CD4-positive, alpha-beta T cell treated with Interferon alpha-2 for 1 hour (primary cell): ENCODE measurements at regions not wholly inside any gene's neighbourhood (a gene's known extent, or its start where the extent isn't known, plus 50 kb on each side); places are given as distances from the start of the nearest gene placed in this dataset.
"Not testable (repeated sequence)": the region's sequence is repeated elsewhere in the genome, so short reads cannot be mapped to it uniquely, and the experiment has no call there.

Experiments used
- DNase-seq, 2 donors: peaks; one replicate each; pipeline ENCODE4 v3.0.0-alpha.2; 2020 to 2022

- DNase-seq: no peak
These were observed 84.6 kb upstream of the SPTLC3 start for GRCh38 chr20:12924126-12924525.

- DNase-seq: peak; percentile 15 to 29
These were observed 83.5 kb upstream of the SPTLC3 start for GRCh38 chr20:12925210-12925755.

DNA sequence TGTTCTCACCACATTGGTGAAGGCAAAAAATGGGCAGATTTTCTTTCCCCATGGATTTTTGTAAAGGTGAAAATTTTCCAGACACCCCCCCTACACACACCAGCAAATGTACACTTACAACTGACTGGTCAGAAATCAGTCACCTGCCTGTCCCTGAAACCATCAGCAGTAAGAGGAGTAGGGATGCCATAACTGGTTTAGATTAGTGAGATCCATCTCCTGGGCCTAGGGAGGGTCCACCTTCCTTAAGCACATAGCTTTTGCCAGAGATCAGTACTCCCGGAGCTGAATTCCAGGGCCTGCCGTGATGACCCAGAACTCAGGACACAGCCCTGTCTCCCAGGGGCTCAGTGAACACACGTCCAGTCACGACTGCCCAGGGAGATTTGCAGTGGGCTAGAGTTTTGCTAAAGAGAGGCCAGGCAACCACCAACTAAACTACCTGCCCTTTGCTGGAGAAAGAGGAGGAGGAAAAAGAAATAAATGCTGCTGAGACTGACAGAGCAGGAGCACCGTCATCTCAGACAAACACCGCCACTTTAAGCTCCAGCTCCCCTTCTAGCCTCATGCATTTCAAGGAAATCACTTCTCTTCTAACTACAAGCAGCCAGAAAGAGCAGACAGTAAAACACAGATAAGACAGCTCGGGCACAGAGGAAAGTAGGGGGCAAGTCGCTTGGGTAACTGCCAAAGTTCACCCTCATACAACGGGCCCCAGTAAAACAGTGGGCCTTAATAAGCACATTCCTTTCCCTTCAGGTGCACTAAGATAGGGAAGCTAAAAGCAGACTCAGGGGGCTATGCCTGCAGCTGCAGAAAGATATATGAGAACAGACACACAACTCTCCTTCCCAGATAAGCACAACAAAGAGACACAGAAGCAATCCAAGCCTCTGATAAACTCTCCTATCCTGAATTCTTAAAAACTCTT is 82.6 kb upstream of the SPTLC3 start:
- no peak for DNase-seq

DNA sequence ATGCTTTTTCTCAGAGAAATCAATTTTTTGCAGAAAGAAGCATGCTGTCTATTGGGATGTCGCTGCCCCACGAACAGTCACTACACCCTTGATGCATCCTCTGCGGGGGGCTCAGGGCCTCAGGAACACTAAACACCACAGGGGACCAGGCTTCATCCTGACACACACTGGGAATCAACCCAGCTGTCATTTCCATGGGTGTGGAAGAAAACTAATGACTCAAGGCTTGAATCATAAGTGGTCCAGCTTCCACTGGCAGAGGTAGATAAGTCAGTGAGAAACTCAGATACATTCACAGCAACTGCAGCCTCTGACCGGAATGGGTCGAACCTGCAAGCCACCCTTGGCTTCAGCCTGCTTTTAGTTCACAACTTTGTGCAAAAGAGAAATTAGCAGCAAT is 81.3 kb upstream of the SPTLC3 start:
- no peak for DNase-seq

DNA sequence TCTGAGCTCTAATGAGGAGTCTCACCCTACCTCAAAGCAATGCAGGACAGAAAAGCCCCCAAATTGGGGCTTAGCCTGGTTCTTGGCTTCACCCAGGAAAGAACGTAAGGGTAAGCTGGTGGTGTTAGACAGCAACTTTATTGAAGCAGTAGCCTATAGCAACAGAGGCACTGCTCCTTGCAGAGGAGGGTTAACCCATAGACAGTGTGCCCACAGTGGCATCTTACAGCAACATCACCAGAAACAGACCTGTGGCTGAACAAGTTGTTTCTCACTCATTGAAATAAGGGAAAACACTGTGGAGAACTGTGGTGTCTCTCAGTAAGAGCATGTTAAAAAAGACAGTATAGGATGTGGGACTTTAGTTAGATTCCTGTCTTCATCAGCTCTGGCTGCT is 80.4 kb upstream of the SPTLC3 start:
- no peak for DNase-seq

DNA sequence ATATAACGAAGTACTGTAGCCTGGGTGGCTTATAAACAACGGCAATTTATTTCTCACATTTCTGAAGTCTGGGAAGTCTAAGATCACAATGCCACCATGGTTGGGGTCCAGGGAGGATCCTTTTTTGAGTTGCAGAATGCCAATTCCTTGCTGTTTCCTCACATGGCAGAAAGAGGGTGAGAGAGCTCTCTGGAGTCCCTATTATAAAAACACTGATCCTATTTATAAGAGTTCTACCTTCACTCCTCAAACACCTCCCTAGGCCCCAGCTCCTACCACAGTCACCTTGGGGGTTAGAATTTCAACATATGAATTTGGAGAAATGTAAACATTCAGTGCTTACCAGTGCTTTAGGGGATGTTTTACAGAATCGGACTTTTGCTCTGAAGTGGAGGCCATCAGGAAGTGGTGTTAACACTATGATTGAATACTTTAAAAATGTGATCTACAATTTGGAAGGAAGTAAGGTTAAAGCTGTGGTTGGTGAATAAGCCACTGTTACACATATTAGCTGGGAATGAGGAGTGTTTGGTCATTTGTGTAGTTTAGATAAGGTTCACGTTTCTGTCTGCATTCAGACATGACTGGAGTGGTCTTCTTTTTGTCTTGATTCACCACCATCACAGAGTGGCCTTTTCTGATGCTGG is 79.9 kb upstream of the SPTLC3 start:
- no peak for DNase-seq

DNA sequence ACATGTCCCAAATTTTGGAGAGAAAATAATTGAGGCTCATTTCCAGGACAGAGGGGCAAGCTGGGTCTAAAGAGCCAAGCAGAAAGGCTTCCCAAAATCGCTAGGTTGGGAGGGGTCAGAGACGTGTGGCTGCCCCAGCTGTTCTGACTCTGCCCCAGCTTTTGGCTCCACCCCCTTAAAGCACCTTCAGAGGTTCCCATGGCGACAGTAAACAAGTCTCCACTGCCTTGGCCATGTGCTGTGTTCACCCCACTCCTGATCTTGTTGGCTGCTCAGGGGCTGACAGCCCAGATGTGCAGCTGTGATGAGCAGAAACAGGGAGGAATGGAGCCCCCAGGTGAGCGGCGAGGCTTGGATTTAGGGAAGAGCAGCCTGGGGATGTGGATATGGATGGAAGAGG is 72.8 kb upstream of the SPTLC3 start:
- no peak for DNase-seq

- DNase-seq: no peak
These were observed 72.2 kb upstream of the SPTLC3 start for GRCh38 chr20:12936524-12936923.

GRCh38 chr20:12941025-12941424 is 67.7 kb upstream of the SPTLC3 start:
- no peak for DNase-seq

DNA sequence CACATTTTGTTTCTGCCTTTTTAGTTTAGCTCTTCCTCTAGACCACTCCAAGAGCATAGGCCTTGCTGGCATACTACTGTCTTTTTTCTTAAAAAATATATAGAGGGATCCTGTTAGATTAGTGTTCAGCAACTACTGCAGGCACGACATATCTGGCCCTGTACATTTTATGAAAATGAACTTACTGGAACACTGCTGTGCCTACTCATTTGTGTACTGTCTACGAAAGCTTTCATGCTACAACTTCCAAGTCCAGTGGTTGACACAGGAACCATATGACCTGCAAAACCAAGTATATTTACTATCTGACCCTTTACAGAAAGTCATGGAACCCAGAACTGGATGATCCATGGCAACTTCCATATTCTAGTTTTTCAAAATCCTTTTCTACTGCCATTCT is 66.6 kb upstream of the SPTLC3 start:
- no peak for DNase-seq

DNA sequence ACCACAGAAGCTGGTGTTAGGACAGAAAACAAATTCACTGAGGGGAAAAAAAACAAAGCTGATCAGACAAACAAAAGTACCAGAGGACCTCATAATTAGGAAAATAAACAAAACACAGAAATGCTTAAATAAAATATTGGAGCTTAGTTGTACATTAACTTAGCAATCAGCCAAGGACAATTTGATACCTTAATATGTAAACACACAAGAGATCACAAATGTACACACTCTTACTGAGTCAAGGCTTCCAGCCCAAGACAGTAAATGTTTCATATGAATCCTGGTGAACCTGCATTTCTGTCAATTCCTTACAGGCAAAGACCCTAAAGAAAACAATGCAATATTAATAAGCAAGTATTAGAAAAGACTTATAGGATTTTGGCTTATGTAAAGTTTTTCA is 62.0 kb upstream of the SPTLC3 start:
- no peak for DNase-seq

DNA sequence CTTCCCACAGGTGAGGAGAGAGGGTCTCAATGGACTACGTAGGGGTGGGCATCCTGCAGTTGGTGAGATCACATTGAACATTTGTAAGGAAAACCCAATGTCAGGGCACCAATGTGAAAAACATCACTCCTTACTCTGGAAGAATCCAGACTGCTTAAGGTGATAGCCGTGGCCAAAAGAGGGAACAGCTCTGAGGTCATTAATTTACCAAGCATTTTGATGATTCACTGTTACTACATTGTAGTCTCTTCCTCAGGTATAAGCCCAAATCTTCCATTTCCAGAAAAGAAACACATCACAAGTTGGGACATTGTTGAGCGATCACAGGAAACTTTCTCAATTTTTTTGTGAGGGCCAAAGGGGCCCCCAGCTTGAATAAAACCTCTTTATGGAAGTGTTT is 61.1 kb upstream of the SPTLC3 start:
- DNase-seq: no peak

DNA sequence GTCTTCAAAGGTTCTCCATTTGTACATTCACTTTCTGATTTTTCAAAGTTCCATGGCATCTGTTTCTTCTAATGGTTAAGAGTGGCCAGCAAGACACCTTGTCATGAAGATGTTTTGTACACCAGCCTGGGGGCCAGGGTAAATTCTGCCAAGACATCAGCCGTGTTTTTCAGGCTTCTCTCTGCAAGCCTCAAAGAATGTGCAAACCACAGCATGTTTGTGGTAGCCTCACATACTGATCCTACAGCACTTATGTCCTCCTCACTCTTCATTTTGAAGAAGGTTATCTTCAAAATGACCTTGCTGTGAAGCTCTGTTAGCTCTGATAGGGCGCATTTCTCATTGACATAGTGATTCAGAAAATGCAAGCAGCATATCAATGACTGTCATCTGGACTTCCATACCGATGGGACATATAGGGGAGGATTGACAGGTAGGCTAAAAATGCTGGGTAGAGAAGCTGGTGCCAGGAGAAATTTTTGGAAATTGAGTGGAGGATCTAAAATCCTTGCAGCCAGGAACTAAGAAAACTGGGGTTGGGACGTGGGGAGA is 59.3 kb upstream of the SPTLC3 start:
- DNase-seq: no peak

GRCh38 chr20:12954254-12954653 is 54.5 kb upstream of the SPTLC3 start:
- not testable (repeated sequence) for DNase-seq

DNA sequence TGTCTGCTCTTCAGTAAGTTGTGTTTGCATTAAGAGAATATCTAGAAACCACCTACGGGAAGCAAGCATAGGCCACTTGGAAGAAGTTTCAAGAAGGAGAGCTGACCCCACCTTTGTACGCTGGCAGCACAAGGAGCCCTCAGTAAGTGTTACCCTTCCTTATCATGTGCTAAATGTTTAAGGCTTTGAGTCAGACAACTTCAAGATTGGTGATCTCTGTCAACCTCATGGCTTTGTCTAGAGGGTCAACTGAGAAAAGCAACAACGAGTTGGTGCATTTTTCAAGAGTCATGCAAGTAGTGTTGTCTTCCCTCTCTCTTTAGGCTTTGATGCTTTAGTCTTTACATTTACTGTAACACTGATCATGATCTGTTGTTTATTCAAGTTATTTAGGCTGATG is 53.2 kb upstream of the SPTLC3 start:
- DNase-seq: no peak

DNA sequence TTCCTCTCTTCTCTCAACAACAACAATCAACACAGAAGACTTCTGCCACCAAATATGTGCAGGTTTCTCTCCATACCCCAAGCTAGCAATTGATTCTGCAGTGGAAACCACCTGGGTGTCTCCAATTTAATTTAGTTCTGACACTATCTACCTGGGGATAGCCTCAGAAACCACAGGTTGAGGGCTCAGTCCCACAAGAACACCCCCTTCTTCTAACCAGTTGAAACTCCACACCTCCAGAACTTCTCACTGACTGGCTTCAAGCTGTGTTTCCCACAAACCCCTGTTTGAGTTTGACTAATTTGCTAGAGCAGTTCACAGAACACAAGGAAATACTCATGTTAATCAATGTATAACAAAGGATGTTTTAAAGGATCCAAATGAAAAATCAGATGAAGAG is 52.5 kb upstream of the SPTLC3 start:
- no peak for DNase-seq

DNA sequence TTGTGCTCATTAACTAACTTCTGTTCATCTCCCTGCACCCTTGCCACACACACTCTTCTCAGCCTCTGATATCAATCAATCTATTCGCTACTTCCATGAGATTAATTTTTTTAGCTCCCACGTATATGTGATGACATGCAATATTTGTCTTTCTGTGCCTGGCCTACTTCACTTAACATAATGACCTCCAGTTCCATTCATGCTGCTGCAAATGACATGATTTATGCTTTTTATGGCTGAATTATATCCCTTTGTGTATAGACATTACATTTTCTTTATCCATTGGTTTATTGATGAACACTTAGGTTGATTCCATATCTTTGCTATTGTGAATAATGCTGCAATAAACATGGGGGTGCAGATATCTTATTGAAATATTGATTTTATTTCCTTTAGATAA is 50.8 kb upstream of the SPTLC3 start:
- no peak for DNase-seq
